WTC11 (cell line): ENCODE measurements at regions not wholly inside any gene's neighbourhood (a gene's known extent, or its start where the extent isn't known, plus 50 kb on each side); places are given as distances from the start of the nearest gene placed in this dataset.

Source experiments
- CBFB ChIP-seq: sonication (generic); formaldehyde crosslinking; IDR thresholded peaks from 2 replicates; pipeline ENCODE4 v1.8.1; 2022; ENCODE audit warnings: mild to moderate bottlenecking, low read depth, missing genetic modification reagents
- ETV6 ChIP-seq: sonication (generic); formaldehyde crosslinking; IDR thresholded peaks from 2 replicates; pipeline ENCODE4 v1.8.1; 2022; ENCODE audit warnings: mild to moderate bottlenecking, missing genetic modification reagents
- FOXK1 ChIP-seq: sonication (generic); formaldehyde crosslinking; IDR thresholded peaks from 2 replicates; pipeline ENCODE4 v1.8.0; 2022; ENCODE audit warnings: mild to moderate bottlenecking, moderate library complexity, missing genetic modification reagents
- FOXP1 ChIP-seq: sonication (generic); formaldehyde crosslinking; IDR thresholded peaks from 2 replicates; pipeline ENCODE4 v1.8.0; 2022; ENCODE audit warnings: missing genetic modification reagents, mild to moderate bottlenecking, moderate library complexity, borderline replicate concordance
- GTF2I ChIP-seq: fragments of 250-450 bp; sonication (Bioruptor Pico); conservative IDR thresholded peaks from 2 replicates; pipeline ENCODE4 v1.4.0; 2021; ENCODE audit warnings: mild to moderate bottlenecking
- IRF1 ChIP-seq: sonication (generic); formaldehyde crosslinking; IDR thresholded peaks from 2 replicates; pipeline ENCODE4 v1.8.0; 2023; ENCODE audit warnings: missing genetic modification reagents
- JUN ChIP-seq: sonication (generic); formaldehyde crosslinking; IDR thresholded peaks from 2 replicates; pipeline ENCODE4 v1.8.0; 2023; ENCODE audit warnings: mild to moderate bottlenecking, missing genetic modification reagents
- MXD4 ChIP-seq: fragments of 250-450 bp; sonication (Bioruptor Pico); IDR thresholded peaks from 2 replicates; pipeline ENCODE4 v1.8.0; 2021; ENCODE audit warnings: mild to moderate bottlenecking, moderate library complexity, borderline replicate concordance
- MYBL2 ChIP-seq: sonication (generic); formaldehyde crosslinking; IDR thresholded peaks from 2 replicates; pipeline ENCODE4 v1.8.1; 2023; ENCODE audit warnings: mild to moderate bottlenecking, moderate library complexity, missing genetic modification reagents
- NFE2L1 ChIP-seq: sonication (generic); formaldehyde crosslinking; IDR thresholded peaks from 2 replicates; pipeline ENCODE4 v1.8.1; 2023; ENCODE audit warnings: missing genetic modification reagents
- PRRX2 ChIP-seq: fragments of 250-450 bp; sonication (Bioruptor Pico); IDR thresholded peaks from 2 replicates; pipeline ENCODE4 v1.8.0; 2021; ENCODE audit warnings: mild to moderate bottlenecking
- RELA ChIP-seq: sonication (generic); formaldehyde crosslinking; IDR thresholded peaks from 2 replicates; pipeline ENCODE4 v1.8.1; 2022; ENCODE audit warnings: missing genetic modification reagents, mild to moderate bottlenecking, borderline replicate concordance
- SMAD3 ChIP-seq: sonication (generic); formaldehyde crosslinking; IDR thresholded peaks from 2 replicates; pipeline ENCODE4 v1.8.0; 2022; ENCODE audit warnings: missing genetic modification reagents, mild to moderate bottlenecking, borderline replicate concordance
- SOX15 ChIP-seq: fragments of 250-450 bp; sonication (Bioruptor Pico); IDR thresholded peaks from 2 replicates; pipeline ENCODE4 v1.9.0; 2021; ENCODE audit warnings: mild to moderate bottlenecking
- TCF7 ChIP-seq: sonication (generic); formaldehyde crosslinking; IDR thresholded peaks from 2 replicates; pipeline ENCODE4 v1.8.0; 2022; ENCODE audit warnings: mild to moderate bottlenecking, low read depth, missing genetic modification reagents, moderate library complexity
- TEAD1 ChIP-seq: sonication (generic); formaldehyde crosslinking; IDR thresholded peaks from 2 replicates; pipeline ENCODE4 v1.8.0; 2022; ENCODE audit warnings: mild to moderate bottlenecking, missing genetic modification reagents
- TEAD4 ChIP-seq: sonication (generic); formaldehyde crosslinking; IDR thresholded peaks from 2 replicates; pipeline ENCODE4 v1.8.0; 2022; ENCODE audit warnings: mild to moderate bottlenecking, missing genetic modification reagents
- TF ChIP-seq, protein P1 (sequence below): sonication (generic); formaldehyde crosslinking; IDR thresholded peaks from 2 replicates; pipeline ENCODE4 v1.8.0; 2022; ENCODE audit warnings: missing genetic modification reagents
- TF ChIP-seq, protein P2 (sequence below): sonication (generic); formaldehyde crosslinking; IDR thresholded peaks from 2 replicates; pipeline ENCODE4 v1.8.0; 2023; ENCODE audit warnings: mild to moderate bottlenecking, missing genetic modification reagents
- TF ChIP-seq, protein P3 (sequence below): sonication (generic); formaldehyde crosslinking; conservative IDR thresholded peaks from 2 replicates; pipeline ENCODE4 v1.8.1; 2023; ENCODE audit warnings: mild to moderate bottlenecking, low read depth, missing genetic modification reagents, moderate library complexity
- TF ChIP-seq, protein P4 (sequence below): sonication (generic); formaldehyde crosslinking; IDR thresholded peaks from 2 replicates; pipeline ENCODE4 v1.8.0; 2022; ENCODE audit warnings: mild to moderate bottlenecking, missing genetic modification reagents
- TF ChIP-seq, protein P5 (sequence below): sonication (generic); formaldehyde crosslinking; IDR thresholded peaks from 2 replicates; pipeline ENCODE4 v1.8.0; 2022; ENCODE audit warnings: mild to moderate bottlenecking, missing genetic modification reagents
- TF ChIP-seq, protein P6 (sequence below): fragments of 250-450 bp; sonication (Bioruptor Pico); IDR thresholded peaks from 2 replicates; pipeline ENCODE4 v1.9.0; 2021; ENCODE audit warnings: mild to moderate bottlenecking, borderline replicate concordance

- TF ChIP-seq, protein P1, sequence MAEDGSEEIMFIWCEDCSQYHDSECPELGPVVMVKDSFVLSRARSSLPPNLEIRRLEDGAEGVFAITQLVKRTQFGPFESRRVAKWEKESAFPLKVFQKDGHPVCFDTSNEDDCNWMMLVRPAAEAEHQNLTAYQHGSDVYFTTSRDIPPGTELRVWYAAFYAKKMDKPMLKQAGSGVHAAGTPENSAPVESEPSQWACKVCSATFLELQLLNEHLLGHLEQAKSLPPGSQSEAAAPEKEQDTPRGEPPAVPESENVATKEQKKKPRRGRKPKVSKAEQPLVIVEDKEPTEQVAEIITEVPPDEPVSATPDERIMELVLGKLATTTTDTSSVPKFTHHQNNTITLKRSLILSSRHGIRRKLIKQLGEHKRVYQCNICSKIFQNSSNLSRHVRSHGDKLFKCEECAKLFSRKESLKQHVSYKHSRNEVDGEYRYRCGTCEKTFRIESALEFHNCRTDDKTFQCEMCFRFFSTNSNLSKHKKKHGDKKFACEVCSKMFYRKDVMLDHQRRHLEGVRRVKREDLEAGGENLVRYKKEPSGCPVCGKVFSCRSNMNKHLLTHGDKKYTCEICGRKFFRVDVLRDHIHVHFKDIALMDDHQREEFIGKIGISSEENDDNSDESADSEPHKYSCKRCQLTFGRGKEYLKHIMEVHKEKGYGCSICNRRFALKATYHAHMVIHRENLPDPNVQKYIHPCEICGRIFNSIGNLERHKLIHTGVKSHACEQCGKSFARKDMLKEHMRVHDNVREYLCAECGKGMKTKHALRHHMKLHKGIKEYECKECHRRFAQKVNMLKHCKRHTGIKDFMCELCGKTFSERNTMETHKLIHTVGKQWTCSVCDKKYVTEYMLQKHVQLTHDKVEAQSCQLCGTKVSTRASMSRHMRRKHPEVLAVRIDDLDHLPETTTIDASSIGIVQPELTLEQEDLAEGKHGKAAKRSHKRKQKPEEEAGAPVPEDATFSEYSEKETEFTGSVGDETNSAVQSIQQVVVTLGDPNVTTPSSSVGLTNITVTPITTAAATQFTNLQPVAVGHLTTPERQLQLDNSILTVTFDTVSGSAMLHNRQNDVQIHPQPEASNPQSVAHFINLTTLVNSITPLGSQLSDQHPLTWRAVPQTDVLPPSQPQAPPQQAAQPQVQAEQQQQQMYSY (CRISPR knock-in tag) = 0 out of 2 replicates have a peak, but pooled peaks have one; percentile 35
- peak; percentile 88; the same call in 1 of the 2 replicates for TF ChIP-seq FOXP1 (CRISPR knock-in tag)
- peak; percentile 68; the same call in 1 of the 2 replicates for TF ChIP-seq RELA (CRISPR knock-in tag)
- TF ChIP-seq, protein P2, sequence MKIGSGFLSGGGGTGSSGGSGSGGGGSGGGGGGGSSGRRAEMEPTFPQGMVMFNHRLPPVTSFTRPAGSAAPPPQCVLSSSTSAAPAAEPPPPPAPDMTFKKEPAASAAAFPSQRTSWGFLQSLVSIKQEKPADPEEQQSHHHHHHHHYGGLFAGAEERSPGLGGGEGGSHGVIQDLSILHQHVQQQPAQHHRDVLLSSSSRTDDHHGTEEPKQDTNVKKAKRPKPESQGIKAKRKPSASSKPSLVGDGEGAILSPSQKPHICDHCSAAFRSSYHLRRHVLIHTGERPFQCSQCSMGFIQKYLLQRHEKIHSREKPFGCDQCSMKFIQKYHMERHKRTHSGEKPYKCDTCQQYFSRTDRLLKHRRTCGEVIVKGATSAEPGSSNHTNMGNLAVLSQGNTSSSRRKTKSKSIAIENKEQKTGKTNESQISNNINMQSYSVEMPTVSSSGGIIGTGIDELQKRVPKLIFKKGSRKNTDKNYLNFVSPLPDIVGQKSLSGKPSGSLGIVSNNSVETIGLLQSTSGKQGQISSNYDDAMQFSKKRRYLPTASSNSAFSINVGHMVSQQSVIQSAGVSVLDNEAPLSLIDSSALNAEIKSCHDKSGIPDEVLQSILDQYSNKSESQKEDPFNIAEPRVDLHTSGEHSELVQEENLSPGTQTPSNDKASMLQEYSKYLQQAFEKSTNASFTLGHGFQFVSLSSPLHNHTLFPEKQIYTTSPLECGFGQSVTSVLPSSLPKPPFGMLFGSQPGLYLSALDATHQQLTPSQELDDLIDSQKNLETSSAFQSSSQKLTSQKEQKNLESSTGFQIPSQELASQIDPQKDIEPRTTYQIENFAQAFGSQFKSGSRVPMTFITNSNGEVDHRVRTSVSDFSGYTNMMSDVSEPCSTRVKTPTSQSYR (CRISPR knock-in tag) = peak; percentile 79; the same call in 1 of the 2 replicates
- 0 out of 2 replicates have a peak, but pooled peaks have one; percentile 66 for TF ChIP-seq TEAD1 (CRISPR knock-in tag)
- TF ChIP-seq TCF7 (CRISPR knock-in tag) = 0 out of 2 replicates have a peak, but pooled peaks have one; percentile 66
- TF ChIP-seq, protein P3, sequence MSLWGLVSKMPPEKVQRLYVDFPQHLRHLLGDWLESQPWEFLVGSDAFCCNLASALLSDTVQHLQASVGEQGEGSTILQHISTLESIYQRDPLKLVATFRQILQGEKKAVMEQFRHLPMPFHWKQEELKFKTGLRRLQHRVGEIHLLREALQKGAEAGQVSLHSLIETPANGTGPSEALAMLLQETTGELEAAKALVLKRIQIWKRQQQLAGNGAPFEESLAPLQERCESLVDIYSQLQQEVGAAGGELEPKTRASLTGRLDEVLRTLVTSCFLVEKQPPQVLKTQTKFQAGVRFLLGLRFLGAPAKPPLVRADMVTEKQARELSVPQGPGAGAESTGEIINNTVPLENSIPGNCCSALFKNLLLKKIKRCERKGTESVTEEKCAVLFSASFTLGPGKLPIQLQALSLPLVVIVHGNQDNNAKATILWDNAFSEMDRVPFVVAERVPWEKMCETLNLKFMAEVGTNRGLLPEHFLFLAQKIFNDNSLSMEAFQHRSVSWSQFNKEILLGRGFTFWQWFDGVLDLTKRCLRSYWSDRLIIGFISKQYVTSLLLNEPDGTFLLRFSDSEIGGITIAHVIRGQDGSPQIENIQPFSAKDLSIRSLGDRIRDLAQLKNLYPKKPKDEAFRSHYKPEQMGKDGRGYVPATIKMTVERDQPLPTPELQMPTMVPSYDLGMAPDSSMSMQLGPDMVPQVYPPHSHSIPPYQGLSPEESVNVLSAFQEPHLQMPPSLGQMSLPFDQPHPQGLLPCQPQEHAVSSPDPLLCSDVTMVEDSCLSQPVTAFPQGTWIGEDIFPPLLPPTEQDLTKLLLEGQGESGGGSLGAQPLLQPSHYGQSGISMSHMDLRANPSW (CRISPR knock-in tag) = no peak
- no peak for TF ChIP-seq SOX15 (CRISPR knock-in tag)
- TF ChIP-seq, protein P4, sequence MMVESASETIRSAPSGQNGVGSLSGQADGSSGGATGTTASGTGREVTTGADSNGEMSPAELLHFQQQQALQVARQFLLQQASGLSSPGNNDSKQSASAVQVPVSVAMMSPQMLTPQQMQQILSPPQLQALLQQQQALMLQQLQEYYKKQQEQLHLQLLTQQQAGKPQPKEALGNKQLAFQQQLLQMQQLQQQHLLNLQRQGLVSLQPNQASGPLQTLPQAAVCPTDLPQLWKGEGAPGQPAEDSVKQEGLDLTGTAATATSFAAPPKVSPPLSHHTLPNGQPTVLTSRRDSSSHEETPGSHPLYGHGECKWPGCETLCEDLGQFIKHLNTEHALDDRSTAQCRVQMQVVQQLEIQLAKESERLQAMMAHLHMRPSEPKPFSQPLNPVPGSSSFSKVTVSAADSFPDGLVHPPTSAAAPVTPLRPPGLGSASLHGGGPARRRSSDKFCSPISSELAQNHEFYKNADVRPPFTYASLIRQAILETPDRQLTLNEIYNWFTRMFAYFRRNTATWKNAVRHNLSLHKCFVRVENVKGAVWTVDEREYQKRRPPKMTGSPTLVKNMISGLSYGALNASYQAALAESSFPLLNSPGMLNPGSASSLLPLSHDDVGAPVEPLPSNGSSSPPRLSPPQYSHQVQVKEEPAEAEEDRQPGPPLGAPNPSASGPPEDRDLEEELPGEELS (CRISPR knock-in tag) = peak; percentile 54; the same call in 1 of the 2 replicates
- TF ChIP-seq PRRX2 (CRISPR knock-in tag) = no peak
- TF ChIP-seq, protein P5, sequence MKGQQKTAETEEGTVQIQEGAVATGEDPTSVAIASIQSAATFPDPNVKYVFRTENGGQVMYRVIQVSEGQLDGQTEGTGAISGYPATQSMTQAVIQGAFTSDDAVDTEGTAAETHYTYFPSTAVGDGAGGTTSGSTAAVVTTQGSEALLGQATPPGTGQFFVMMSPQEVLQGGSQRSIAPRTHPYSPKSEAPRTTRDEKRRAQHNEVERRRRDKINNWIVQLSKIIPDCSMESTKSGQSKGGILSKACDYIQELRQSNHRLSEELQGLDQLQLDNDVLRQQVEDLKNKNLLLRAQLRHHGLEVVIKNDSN = peak; percentile 49; the same call in 1 of the 2 replicates
- TF ChIP-seq MXD4 (CRISPR knock-in tag) = no peak
- TF ChIP-seq FOXK1 (CRISPR knock-in tag) = no peak
- TF ChIP-seq, protein P6, sequence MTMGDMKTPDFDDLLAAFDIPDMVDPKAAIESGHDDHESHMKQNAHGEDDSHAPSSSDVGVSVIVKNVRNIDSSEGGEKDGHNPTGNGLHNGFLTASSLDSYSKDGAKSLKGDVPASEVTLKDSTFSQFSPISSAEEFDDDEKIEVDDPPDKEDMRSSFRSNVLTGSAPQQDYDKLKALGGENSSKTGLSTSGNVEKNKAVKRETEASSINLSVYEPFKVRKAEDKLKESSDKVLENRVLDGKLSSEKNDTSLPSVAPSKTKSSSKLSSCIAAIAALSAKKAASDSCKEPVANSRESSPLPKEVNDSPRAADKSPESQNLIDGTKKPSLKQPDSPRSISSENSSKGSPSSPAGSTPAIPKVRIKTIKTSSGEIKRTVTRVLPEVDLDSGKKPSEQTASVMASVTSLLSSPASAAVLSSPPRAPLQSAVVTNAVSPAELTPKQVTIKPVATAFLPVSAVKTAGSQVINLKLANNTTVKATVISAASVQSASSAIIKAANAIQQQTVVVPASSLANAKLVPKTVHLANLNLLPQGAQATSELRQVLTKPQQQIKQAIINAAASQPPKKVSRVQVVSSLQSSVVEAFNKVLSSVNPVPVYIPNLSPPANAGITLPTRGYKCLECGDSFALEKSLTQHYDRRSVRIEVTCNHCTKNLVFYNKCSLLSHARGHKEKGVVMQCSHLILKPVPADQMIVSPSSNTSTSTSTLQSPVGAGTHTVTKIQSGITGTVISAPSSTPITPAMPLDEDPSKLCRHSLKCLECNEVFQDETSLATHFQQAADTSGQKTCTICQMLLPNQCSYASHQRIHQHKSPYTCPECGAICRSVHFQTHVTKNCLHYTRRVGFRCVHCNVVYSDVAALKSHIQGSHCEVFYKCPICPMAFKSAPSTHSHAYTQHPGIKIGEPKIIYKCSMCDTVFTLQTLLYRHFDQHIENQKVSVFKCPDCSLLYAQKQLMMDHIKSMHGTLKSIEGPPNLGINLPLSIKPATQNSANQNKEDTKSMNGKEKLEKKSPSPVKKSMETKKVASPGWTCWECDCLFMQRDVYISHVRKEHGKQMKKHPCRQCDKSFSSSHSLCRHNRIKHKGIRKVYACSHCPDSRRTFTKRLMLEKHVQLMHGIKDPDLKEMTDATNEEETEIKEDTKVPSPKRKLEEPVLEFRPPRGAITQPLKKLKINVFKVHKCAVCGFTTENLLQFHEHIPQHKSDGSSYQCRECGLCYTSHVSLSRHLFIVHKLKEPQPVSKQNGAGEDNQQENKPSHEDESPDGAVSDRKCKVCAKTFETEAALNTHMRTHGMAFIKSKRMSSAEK = peak; percentile 79; the same call in 1 of the 2 replicates
- no peak; the same call in 1 of the 2 replicates for TF ChIP-seq ETV6 (CRISPR knock-in tag)
- TF ChIP-seq CBFB (CRISPR knock-in tag) = no peak
- TF ChIP-seq MYBL2 = no peak
- TF ChIP-seq JUN (CRISPR knock-in tag) = peak; percentile 68; the same call in 1 of the 2 replicates
- peak; percentile 27; the same call in 1 of the 2 replicates for TF ChIP-seq TEAD4 (CRISPR knock-in tag)
- peak; percentile 85; the same call in 1 of the 2 replicates for TF ChIP-seq SMAD3
- TF ChIP-seq NFE2L1 (CRISPR knock-in tag) = peak; percentile 93
- TF ChIP-seq GTF2I = no peak
- peak; percentile 68; the same call in 1 of the 2 replicates for TF ChIP-seq IRF1 (CRISPR knock-in tag)
Measured at GRCh38 chr2:64296140-64296480, 151.9 kb upstream of the PELI1 start (continued).
